NCI-H774 (cell line): ENCODE measurements at regions not wholly inside any gene's neighbourhood (a gene's known extent, or its start where the extent isn't known, plus 50 kb on each side); places are given as distances from the start of the nearest gene placed in this dataset.

Source experiments
- DNase-seq: peaks from one replicate; lab custom pipeline; 2025; lab: John Stamatoyannopoulos, UW

GRCh38 chr6:170232186-170233002 lies 58.5 kb downstream of the DLL1 start:
- no peak for DNase-seq

- peak; percentile 30 for DNase-seq
These were observed 59.3 kb downstream of the DLL1 start for GRCh38 chr6:170231293-170232185.

GRCh38 chr6:170230520-170231292 lies 60.2 kb downstream of the DLL1 start:
- no peak for DNase-seq

GRCh38 chr6:170229851-170230519 lies 60.9 kb downstream of the DLL1 start:
- DNase-seq, result no peak

GRCh38 chr6:170229396-170229795 lies 61.5 kb downstream of the DLL1 start:
- no peak for DNase-seq

- no peak for DNase-seq
These were observed 62.0 kb downstream of the DLL1 start for GRCh38 chr6:170228946-170229310.

- DNase-seq, result no peak
These were observed 62.6 kb downstream of the DLL1 start for GRCh38 chr6:170227996-170228945.

- DNase-seq, result no peak
These were observed 63.3 kb downstream of the DLL1 start for GRCh38 chr6:170227521-170227983.

- DNase-seq, result no peak
These were observed 64.2 kb downstream of the DLL1 start for GRCh38 chr6:170226647-170227046.

GRCh38 chr6:170225852-170226417 lies 64.9 kb downstream of the DLL1 start:
- no peak for DNase-seq

GRCh38 chr6:170224694-170225660 lies 65.9 kb downstream of the DLL1 start:
- peak; percentile 79 for DNase-seq

- peak; percentile 13 for DNase-seq
These were observed 66.9 kb downstream of the DLL1 start for GRCh38 chr6:170223718-170224693.

- DNase-seq, result peak; percentile 94
These were observed 68.1 kb downstream of the DLL1 start for GRCh38 chr6:170222498-170223471.

GRCh38 chr6:170221753-170222400 lies 69.0 kb downstream of the DLL1 start:
- DNase-seq, result no peak

GRCh38 chr6:170221052-170221752 lies 69.7 kb downstream of the DLL1 start:
- DNase-seq, result no peak
